Transverse colon (tissue), 4 donors: ENCODE measurements at regions not wholly inside any gene's neighbourhood (a gene's known extent, or its start where the extent isn't known, plus 50 kb on each side); places are given as distances from the start of the nearest gene placed in this dataset.

ENCODE experiments used
- EP300 ChIP-seq: sonication (generic); formaldehyde crosslinking; IDR thresholded peaks from one replicate; pipeline ENCODE4 v1.6.1; 2017; ENCODE audit warnings: antibody characterized with exemption, low read depth
- POLR2AphosphoS5 ChIP-seq, 3 donors: sonication (generic); formaldehyde crosslinking; IDR thresholded peaks; one replicate each; pipeline ENCODE4 v1.6.1; 2016; ENCODE audit warnings: antibody characterized with exemption in 3 of 3
- TF ChIP-seq, protein P1 (sequence below), 5 experiments: fragments of 200-600 bp in 3 of 5; fragments of 450-650 bp in 2 of 5; sonication (generic) in 3 of 5; IDR thresholded peaks; 1 replicate in 2 of 5; 2 replicates in 3 of 5; pipeline ENCODE4 v1.5.1; 2016 to 2017; ENCODE audit warnings: antibody characterized with exemption in 5 of 5, inconsistent platforms in 3 of 5, mild to moderate bottlenecking in 2 of 5, moderate library complexity in 1 of 5

DNA sequence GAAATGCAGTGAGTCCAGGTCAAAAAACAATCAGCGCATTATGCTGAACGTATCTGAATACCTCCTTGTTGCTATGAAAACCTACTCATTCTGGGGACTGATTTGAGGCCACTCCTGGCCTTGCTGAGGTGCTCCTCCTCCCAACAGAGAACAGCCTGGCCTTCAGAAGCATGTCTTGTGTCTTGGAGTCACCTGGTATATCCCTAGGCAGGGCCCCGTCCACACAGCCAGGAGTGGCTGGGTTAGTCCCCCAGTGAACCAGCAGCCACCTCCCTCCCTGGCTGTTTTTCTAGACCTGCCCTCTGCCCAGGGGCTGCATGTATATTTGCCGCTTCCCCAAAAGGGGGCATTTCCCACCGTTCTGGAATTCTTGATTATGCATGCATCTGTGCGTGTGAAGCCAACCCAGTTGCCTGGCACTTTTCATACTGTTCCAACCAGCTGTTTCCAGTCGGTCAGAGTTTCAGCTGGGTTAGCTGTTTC, 99.2 kb upstream of the SPATA31C2 start:
- TF ChIP-seq, protein P1, sequence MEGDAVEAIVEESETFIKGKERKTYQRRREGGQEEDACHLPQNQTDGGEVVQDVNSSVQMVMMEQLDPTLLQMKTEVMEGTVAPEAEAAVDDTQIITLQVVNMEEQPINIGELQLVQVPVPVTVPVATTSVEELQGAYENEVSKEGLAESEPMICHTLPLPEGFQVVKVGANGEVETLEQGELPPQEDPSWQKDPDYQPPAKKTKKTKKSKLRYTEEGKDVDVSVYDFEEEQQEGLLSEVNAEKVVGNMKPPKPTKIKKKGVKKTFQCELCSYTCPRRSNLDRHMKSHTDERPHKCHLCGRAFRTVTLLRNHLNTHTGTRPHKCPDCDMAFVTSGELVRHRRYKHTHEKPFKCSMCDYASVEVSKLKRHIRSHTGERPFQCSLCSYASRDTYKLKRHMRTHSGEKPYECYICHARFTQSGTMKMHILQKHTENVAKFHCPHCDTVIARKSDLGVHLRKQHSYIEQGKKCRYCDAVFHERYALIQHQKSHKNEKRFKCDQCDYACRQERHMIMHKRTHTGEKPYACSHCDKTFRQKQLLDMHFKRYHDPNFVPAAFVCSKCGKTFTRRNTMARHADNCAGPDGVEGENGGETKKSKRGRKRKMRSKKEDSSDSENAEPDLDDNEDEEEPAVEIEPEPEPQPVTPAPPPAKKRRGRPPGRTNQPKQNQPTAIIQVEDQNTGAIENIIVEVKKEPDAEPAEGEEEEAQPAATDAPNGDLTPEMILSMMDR (IDR thresholded peaks at IDR 0.05) = no peak
- no peak for TF ChIP-seq EP300
- no peak for TF ChIP-seq POLR2AphosphoS5 (IDR thresholded peaks at IDR 0.05)
